GM18868 (cell line): ENCODE measurements at regions not wholly inside any gene's neighbourhood (a gene's known extent, or its start where the extent isn't known, plus 50 kb on each side); places are given as distances from the start of the nearest gene placed in this dataset.
"Not testable (repeated sequence)": the region's sequence is repeated elsewhere in the genome, so short reads cannot be mapped to it uniquely, and the experiment has no call there.

Source experiments
- ATAC-seq: cut with Tn5 transposase; IDR thresholded peaks from one replicate; pipeline ENCODE4 v1.9.1; 2021; ENCODE audit warnings: mild to moderate bottlenecking, moderate library complexity; ENCODE audit not compliant: unreplicated experiment

- no peak for ATAC-seq
Observed at GRCh38 chr5:103800741-103801495, 238.3 kb upstream of the NUDT12 start.

GRCh38 chr5:103793595-103794182 lies 231.1 kb upstream of the NUDT12 start:
- no peak for ATAC-seq

GRCh38 chr5:103785569-103785968 lies 223.0 kb upstream of the NUDT12 start:
- ATAC-seq: no peak

- ATAC-seq: no peak
Observed at GRCh38 chr5:103783669-103784068, 221.1 kb upstream of the NUDT12 start.

- no peak for ATAC-seq
Observed at GRCh38 chr5:103780794-103781193, 218.2 kb upstream of the NUDT12 start.

GRCh38 chr5:103774721-103775120 lies 212.1 kb upstream of the NUDT12 start:
- ATAC-seq: no peak

GRCh38 chr5:103772248-103772647 lies 209.7 kb upstream of the NUDT12 start:
- ATAC-seq: no peak

- no peak for ATAC-seq
Observed at GRCh38 chr5:103764403-103764802, 201.8 kb upstream of the NUDT12 start.

- ATAC-seq: no peak
Observed at GRCh38 chr5:103758996-103759395, 196.4 kb upstream of the NUDT12 start.

- no peak for ATAC-seq
Observed at GRCh38 chr5:103755974-103756373, 193.4 kb upstream of the NUDT12 start.

- no peak for ATAC-seq
Observed at GRCh38 chr5:103745353-103746065, 182.9 kb upstream of the NUDT12 start.

- ATAC-seq: no peak
Observed at GRCh38 chr5:103744159-103744558, 181.6 kb upstream of the NUDT12 start.

GRCh38 chr5:103743421-103743820 lies 180.8 kb upstream of the NUDT12 start:
- ATAC-seq: no peak

- ATAC-seq: no peak
Observed at GRCh38 chr5:103741984-103742383, 179.4 kb upstream of the NUDT12 start.

GRCh38 chr5:103736343-103736742 lies 173.8 kb upstream of the NUDT12 start:
- ATAC-seq: not testable (repeated sequence)

GRCh38 chr5:103724271-103724670 lies 161.7 kb upstream of the NUDT12 start:
- no peak for ATAC-seq

- no peak for ATAC-seq
Observed at GRCh38 chr5:103721183-103721582, 158.6 kb upstream of the NUDT12 start.

GRCh38 chr5:103718108-103718507 lies 155.5 kb upstream of the NUDT12 start:
- no peak for ATAC-seq

GRCh38 chr5:103708601-103709000 lies 146.0 kb upstream of the NUDT12 start:
- no peak for ATAC-seq

GRCh38 chr5:103706939-103707682 lies 144.5 kb upstream of the NUDT12 start:
- no peak for ATAC-seq

GRCh38 chr5:103703617-103704016 lies 141.0 kb upstream of the NUDT12 start:
- no peak for ATAC-seq
